ENCODE measurements at regions not wholly inside any gene's neighbourhood (a gene's known extent, or its start where the extent isn't known, plus 50 kb on each side); places are given as distances from the start of the nearest gene placed in this dataset.
A peak's percentile ranks its signal among the peaks of the same experiment; 100 is the strongest.
"Not testable (repeated sequence)": the region's sequence is repeated elsewhere in the genome, so short reads cannot be mapped to it uniquely, and the experiment has no call there.

DNA sequence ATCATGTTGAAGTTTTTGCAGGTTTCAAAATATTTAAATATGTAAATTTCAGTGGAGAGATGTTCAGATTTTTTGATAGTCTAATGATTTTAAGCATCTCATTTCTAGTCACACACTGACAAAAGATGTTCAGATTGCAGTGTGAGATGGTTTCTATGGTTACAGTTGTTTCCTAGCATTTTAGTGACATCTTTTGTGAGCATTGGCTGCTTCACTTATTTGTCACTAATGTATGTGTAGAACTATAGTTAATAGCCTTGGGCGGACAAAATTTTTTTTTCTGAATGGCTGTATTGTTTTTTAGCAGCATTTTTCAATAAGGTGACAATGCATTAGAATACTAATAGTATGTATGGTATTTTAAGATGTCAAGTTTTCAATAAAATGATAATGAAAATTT lies 315.6 kb upstream of the PRKD1 start:
- CTCF ChIA-PET: interaction anchor here (1.6 kb wide), 1 partner anchor 27 kb away, joined by 8 read pairs; no protein-coding TSS in a partner anchor

DNA sequence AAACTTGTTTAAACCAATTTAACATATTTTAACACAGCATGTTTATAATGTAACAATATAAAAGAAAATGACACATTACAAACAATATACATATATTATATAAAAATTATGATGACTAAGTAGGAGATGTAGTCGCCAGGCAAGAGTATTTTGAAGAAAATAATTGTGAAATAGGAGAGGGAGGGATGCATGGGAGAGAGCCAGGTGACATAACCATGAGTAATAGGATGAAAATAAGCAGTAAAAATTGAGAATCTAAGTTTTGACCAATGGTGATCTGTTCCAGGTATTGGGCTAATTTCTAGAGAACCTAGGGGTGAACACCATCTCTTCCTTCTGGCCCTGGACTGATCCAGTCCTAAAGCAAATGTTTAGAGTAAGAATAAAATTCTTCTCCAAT lies 315.2 kb upstream of the G2E3 start:
- peak; percentile 20 for DNase-seq (ENCODE audit: low read depth, low spot score)
- POLR2A ChIA-PET: no interaction called here
- TF ChIP-seq, protein P1, sequence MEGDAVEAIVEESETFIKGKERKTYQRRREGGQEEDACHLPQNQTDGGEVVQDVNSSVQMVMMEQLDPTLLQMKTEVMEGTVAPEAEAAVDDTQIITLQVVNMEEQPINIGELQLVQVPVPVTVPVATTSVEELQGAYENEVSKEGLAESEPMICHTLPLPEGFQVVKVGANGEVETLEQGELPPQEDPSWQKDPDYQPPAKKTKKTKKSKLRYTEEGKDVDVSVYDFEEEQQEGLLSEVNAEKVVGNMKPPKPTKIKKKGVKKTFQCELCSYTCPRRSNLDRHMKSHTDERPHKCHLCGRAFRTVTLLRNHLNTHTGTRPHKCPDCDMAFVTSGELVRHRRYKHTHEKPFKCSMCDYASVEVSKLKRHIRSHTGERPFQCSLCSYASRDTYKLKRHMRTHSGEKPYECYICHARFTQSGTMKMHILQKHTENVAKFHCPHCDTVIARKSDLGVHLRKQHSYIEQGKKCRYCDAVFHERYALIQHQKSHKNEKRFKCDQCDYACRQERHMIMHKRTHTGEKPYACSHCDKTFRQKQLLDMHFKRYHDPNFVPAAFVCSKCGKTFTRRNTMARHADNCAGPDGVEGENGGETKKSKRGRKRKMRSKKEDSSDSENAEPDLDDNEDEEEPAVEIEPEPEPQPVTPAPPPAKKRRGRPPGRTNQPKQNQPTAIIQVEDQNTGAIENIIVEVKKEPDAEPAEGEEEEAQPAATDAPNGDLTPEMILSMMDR (IDR thresholded peaks at IDR 0.05; ENCODE audit: low read depth, low read length): no peak
- no peaks in the 10 kb centered on the region for H3K9me3 ChIP-seq (ENCODE audit: control insufficient read depth, insufficient read depth, low read length)
- H3K4me3 ChIP-seq (ENCODE audit: low read depth, low read length): no peak overlapping the region
- no peaks in the 10 kb centered on the region for H3K27me3 ChIP-seq (ENCODE audit: control insufficient read depth, insufficient read depth, low read length)
- no peak overlapping the region for H3K27ac ChIP-seq (ENCODE audit: low read depth, low read length)
- CTCF ChIA-PET: interaction anchor here (0.6 to 1.6 kb wide), 3 partner anchors 27 kb away, joined by 3 to 8 read pairs (median 4); no protein-coding TSS in a partner anchor

More for the DNA sequence above, 315.6 kb upstream of the PRKD1 start:
- no peak for DNase-seq (ENCODE audit: low read depth, low spot score)
- TF ChIP-seq, protein P1 (IDR thresholded peaks at IDR 0.05; ENCODE audit: low read depth, low read length): no peak
- H3K27me3 ChIP-seq (ENCODE audit: control insufficient read depth, insufficient read depth, low read length): no peaks in the 10 kb centered on the region
- H3K4me3 ChIP-seq (ENCODE audit: low read depth, low read length): no peak overlapping the region
- H3K27ac ChIP-seq (ENCODE audit: low read depth, low read length): no peak overlapping the region
- H3K9me3 ChIP-seq (ENCODE audit: control insufficient read depth, insufficient read depth, low read length): no peaks in the 10 kb centered on the region
- POLR2A ChIA-PET: no interaction called here

DNA sequence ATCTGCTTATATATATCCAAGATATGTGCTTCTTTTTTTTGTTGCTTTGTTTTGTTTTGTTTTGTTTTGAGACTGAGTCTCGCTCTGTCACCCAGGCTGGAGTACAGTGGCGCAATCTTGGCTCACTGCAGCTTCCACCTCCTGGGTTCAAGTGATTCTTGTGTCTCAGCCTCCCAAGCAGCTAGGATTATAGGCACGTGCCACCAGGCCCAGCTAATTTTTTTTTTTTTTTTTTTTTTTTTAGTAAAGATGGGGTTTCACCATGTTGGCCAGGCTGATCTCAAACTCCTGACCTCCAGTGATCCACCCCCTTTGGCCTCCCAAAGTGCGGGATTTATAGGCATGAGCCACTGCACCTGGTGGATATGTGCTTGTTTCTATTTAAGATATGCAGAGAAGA lies 314.6 kb upstream of the G2E3 start:
- POLR2A ChIA-PET; H3K9me3 ChIP-seq (ENCODE audit: control insufficient read depth, insufficient read depth, low read length); H3K27ac ChIP-seq (ENCODE audit: low read depth, low read length); H3K27me3 ChIP-seq (ENCODE audit: control insufficient read depth, insufficient read depth, low read length); DNase-seq (ENCODE audit: low read depth, low spot score); H3K4me3 ChIP-seq (ENCODE audit: low read depth, low read length): not testable (repeated sequence)
- CTCF ChIA-PET: interaction anchor here (0.6 to 1.2 kb wide), 2 partner anchors 26 to 27 kb away, joined by 3 to 4 read pairs; no protein-coding TSS in a partner anchor

GRCh38 chr14:30251017-30251416 lies 307.9 kb upstream of the G2E3 start:
- Histone ChIP-seq H3K27ac (ENCODE audit: low read depth, low read length) (no peak overlapping the region), H3K9me3 (ENCODE audit: control insufficient read depth, insufficient read depth, low read length) (no peaks in the 10 kb centered on the region), H3K27me3 (ENCODE audit: control insufficient read depth, insufficient read depth, low read length) (no peaks in the 10 kb centered on the region), H3K4me3 (ENCODE audit: low read depth, low read length) (no peak overlapping the region)
- DNase-seq (ENCODE audit: low read depth, low spot score): no peak
- TF ChIP-seq, protein P1 (IDR thresholded peaks at IDR 0.05; ENCODE audit: low read depth, low read length): no peak
- POLR2A ChIA-PET: no interaction called here
- CTCF ChIA-PET: interaction anchor here (1.1 to 4.6 kb wide), 2 partner anchors 20 to 34 kb away, joined by 3 to 30 read pairs; no protein-coding TSS in a partner anchor

DNA sequence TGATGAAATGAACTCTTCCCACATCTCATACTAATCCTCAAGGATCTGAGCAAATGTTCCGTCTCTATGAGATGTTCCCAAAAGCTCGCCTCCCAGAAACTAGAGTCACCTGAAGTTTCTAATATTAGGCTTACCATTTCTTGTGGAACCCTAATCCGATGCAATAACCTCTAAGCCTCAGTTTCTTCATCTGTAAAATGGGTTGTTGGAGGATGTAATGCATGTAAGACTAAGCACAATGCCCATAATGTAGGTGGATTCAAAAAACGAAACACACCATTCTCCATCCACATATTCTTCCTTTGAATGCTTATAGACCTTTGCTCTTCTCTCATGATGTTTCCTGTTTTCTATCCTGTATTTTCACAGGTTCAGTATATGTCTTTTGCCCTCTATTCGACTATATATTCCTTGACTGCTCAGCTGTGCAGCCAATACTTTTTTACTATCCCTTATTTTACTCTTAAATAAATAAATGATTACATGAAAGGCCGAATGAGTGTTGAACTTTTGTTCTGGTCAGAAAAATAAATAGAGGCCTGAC lies 307.3 kb upstream of the G2E3 start:
- Histone ChIP-seq H3K27me3 (ENCODE audit: control insufficient read depth, insufficient read depth, low read length) (no peaks in the 10 kb centered on the region), H3K27ac (ENCODE audit: low read depth, low read length) (no peak overlapping the region), H3K4me3 (ENCODE audit: low read depth, low read length) (no peak overlapping the region), H3K9me3 (ENCODE audit: control insufficient read depth, insufficient read depth, low read length) (no peaks in the 10 kb centered on the region)
- TF ChIP-seq, protein P1 (IDR thresholded peaks at IDR 0.05; ENCODE audit: low read depth, low read length): no peak
- DNase-seq (ENCODE audit: low read depth, low spot score): no peak
- POLR2A ChIA-PET: no interaction called here
- CTCF ChIA-PET: interaction anchor here (4.6 kb wide), 1 partner anchor 19 kb away, joined by 30 read pairs; no protein-coding TSS in a partner anchor

Data from AG04450 (cell line).